ENCODE measurements at regions not wholly inside any gene's neighbourhood (a gene's known extent, or its start where the extent isn't known, plus 50 kb on each side); places are given as distances from the start of the nearest gene placed in this dataset.
"Not testable (repeated sequence)": the region's sequence is repeated elsewhere in the genome, so short reads cannot be mapped to it uniquely, and the experiment has no call there.

GRCh38 chr6:61622601-61623000, 663.4 kb downstream of the KHDRBS2 start:
- Histone ChIP-seq H3K27ac (no peak overlapping the region), H3K9me3 (no peaks in the 10 kb centered on the region), H3K36me3 (no peaks in the 10 kb centered on the region), H3K4me3 (no peak overlapping the region), H3K27me3 (no peaks in the 10 kb centered on the region), H3K4me1 (no peaks in the 10 kb centered on the region)
- DNase-seq (no peak), ATAC-seq (ENCODE audit: low FRiP score in 2 of 2) (no peak)
- WGBS, 2 donors, result 62 to 68% methylated on average over 4 of the region's 4 CpGs
- TF ChIP-seq POLR2AphosphoS5 (IDR thresholded peaks at IDR 0.05), result no peak
- no peak for TF ChIP-seq EP300 (IDR thresholded peaks at IDR 0.05)
- TF ChIP-seq CTCF (IDR thresholded peaks at IDR 0.05), result no peak
- no peak for TF ChIP-seq POLR2A (IDR thresholded peaks at IDR 0.05)

GRCh38 chr6:61614119-61614518, 671.9 kb downstream of the KHDRBS2 start:
- no peaks in the 10 kb centered on the region for H3K4me1 ChIP-seq
- DNase-seq (no peak), ATAC-seq (ENCODE audit: low FRiP score in 2 of 2) (no peak)
- no peak for TF ChIP-seq POLR2AphosphoS5 (IDR thresholded peaks at IDR 0.05)
- TF ChIP-seq EP300 (IDR thresholded peaks at IDR 0.05), result no peak
- no peak for TF ChIP-seq CTCF (IDR thresholded peaks at IDR 0.05)
- TF ChIP-seq POLR2A (IDR thresholded peaks at IDR 0.05), result no peak
- H3K36me3 ChIP-seq, result no peaks in the 10 kb centered on the region
- peaks cover 0 to 5% (median 0%) of the 10 kb centered on the region in 4 donors for H3K9me3 ChIP-seq
- H3K27ac ChIP-seq, result no peak overlapping the region
- no peak overlapping the region for H3K4me3 ChIP-seq
- no peaks in the 10 kb centered on the region for H3K27me3 ChIP-seq

DNA sequence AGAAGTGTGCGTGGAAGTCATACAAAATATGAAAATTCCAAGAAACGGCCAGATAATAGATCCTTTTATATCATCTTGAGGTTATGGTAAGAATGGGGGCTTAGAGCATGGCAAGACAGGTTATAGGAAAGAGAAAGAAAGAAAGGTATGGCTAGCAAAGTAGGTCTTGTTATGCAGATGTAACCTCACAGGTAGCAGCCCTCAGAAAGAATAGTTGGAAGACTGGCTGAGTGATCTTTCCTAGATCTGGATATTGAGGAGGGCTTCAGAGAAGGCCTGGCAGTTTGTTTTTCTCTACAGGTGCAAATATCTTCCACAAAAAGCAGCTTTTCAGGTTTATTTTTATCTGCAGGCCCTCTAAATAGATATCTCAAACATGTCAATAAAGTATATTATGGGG, 679.5 kb downstream of the KHDRBS2 start:
- no peak for TF ChIP-seq POLR2AphosphoS5 (IDR thresholded peaks at IDR 0.05)
- H3K9me3 ChIP-seq, result no peaks in the 10 kb centered on the region
- ATAC-seq (ENCODE audit: low FRiP score in 2 of 2) (no peak), DNase-seq (no peak)
- 73 to 88% methylated on average over 2 of the region's 2 CpGs for WGBS, 2 donors
- H3K4me1 ChIP-seq, result no peaks in the 10 kb centered on the region
- H3K27me3 ChIP-seq, result no peaks in the 10 kb centered on the region
- H3K36me3 ChIP-seq, result no peaks in the 10 kb centered on the region
- no peak overlapping the region for H3K4me3 ChIP-seq
- no peak overlapping the region for H3K27ac ChIP-seq

GRCh38 chr6:61605851-61606250, 680.2 kb downstream of the KHDRBS2 start:
- H3K27ac ChIP-seq; H3K36me3 ChIP-seq; H3K4me3 ChIP-seq; H3K9me3 ChIP-seq; DNase-seq; H3K27me3 ChIP-seq; H3K4me1 ChIP-seq; ATAC-seq (ENCODE audit: low FRiP score in 2 of 2): not testable (repeated sequence)
- WGBS, 2 donors, result 78 to 80% methylated on average over 4 of the region's 4 CpGs

GRCh38 chr6:61602171-61602570, 683.9 kb downstream of the KHDRBS2 start:
- not testable (repeated sequence) for H3K9me3 ChIP-seq; H3K27ac ChIP-seq; H3K4me3 ChIP-seq; H3K36me3 ChIP-seq; ATAC-seq (ENCODE audit: low FRiP score in 2 of 2); DNase-seq; H3K4me1 ChIP-seq; H3K27me3 ChIP-seq
- WGBS, 2 donors, result 82 to 89% methylated on average over 3 to 4 of the region's 4 CpGs

- peaks cover 0 to 2% (median 0%) of the 10 kb centered on the region in 4 donors for H3K9me3 ChIP-seq
- no peak overlapping the region for H3K4me3 ChIP-seq
- no peaks in the 10 kb centered on the region for H3K27me3 ChIP-seq
- ATAC-seq (ENCODE audit: low FRiP score in 2 of 2) (no peak), DNase-seq (no peak)
- 88 to 90% methylated on average over 2 of the region's 2 CpGs for WGBS, 2 donors
- no peaks in the 10 kb centered on the region for H3K4me1 ChIP-seq
- no peak for TF ChIP-seq EP300 (IDR thresholded peaks at IDR 0.05)
- TF ChIP-seq CTCF (IDR thresholded peaks at IDR 0.05), result no peak
- TF ChIP-seq POLR2A (IDR thresholded peaks at IDR 0.05), result no peak
- TF ChIP-seq POLR2AphosphoS5 (IDR thresholded peaks at IDR 0.05), result no peak
- no peaks in the 10 kb centered on the region for H3K36me3 ChIP-seq
- H3K27ac ChIP-seq, result no peak overlapping the region
These were observed 693.8 kb downstream of the KHDRBS2 start for GRCh38 chr6:61592238-61592637.

Data from upper lobe of left lung (tissue), 6 donors.